GM12891 (cell line): ENCODE measurements at regions not wholly inside any gene's neighbourhood (a gene's known extent, or its start where the extent isn't known, plus 50 kb on each side); places are given as distances from the start of the nearest gene placed in this dataset.

Experiments used
- PAX5 ChIP-seq: IDR thresholded peaks from 2 replicates; pipeline ENCODE4 v1.6.1; 2011; ENCODE audit warnings: low read length, moderate library complexity, mild to moderate bottlenecking; ENCODE audit not compliant: insufficient read depth, severe bottlenecking
- POLR2A ChIP-seq: IDR thresholded peaks from 2 replicates; pipeline ENCODE4 v1.6.1; 2011; ENCODE audit warnings: low read depth, low read length, control low read depth
- POLR2AphosphoS5 ChIP-seq: IDR thresholded peaks from 2 replicates; pipeline ENCODE4 v1.6.1; 2011; ENCODE audit warnings: low read depth, low read length, control low read depth
- POU2F2 ChIP-seq: IDR thresholded peaks from 2 replicates; pipeline ENCODE4 v1.6.1; 2011; ENCODE audit warnings: low read depth, mild to moderate bottlenecking, control low read depth, low read length, moderate library complexity
- SPI1 ChIP-seq: IDR thresholded peaks from 2 replicates; pipeline ENCODE4 v1.6.1; 2011; ENCODE audit warnings: low read depth, low read length, control low read depth
- TAF1 ChIP-seq: IDR thresholded peaks from 2 replicates; pipeline ENCODE4 v1.6.1; 2011; ENCODE audit warnings: low read depth, low read length, control low read depth

GRCh38 chr11:91587131-91587530 is 637.5 kb upstream of the FAT3 start:
- TF ChIP-seq TAF1 (no peak), POLR2A (no peak), POLR2AphosphoS5 (no peak), POU2F2 (no peak), SPI1 (no peak), PAX5 (no peak)
